ENCODE measurements at regions not wholly inside any gene's neighbourhood (a gene's known extent, or its start where the extent isn't known, plus 50 kb on each side); places are given as distances from the start of the nearest gene placed in this dataset.

DNA sequence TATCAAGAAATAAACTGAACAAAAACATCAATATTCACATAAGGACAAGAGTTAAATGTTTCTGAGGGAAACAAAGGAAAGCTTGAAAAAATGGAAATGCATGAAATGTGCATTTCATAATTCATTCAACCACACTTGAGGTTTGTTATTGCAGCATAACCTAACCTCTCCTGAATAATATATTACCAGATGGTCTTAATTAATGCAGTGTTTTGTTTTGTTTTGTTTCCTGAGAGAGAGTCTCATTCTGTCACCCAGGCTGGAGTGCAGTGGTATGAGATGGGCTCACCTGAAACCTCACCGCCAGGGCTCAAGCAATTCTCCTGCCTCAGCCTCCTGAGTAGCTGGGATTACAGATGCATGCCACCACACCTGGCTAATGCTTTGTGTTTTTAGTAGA is 139.9 kb upstream of the PIEZO2 start:
- TF ChIP-seq EZH2 (IDR thresholded peaks at IDR 0.05; ENCODE audit: insufficient read depth, poor library complexity, severe bottlenecking) (no peak), EZH2phosphoT487 (IDR thresholded peaks at IDR 0.05; ENCODE audit: insufficient read depth, low read depth) (no peak)

All from GM23248 (cell line).